ENCODE measurements at regions not wholly inside any gene's neighbourhood (a gene's known extent, or its start where the extent isn't known, plus 50 kb on each side); places are given as distances from the start of the nearest gene placed in this dataset.

GRCh38 chr9:14398473-14398872 is 84.5 kb upstream of the NFIB start (continued):
- TF ChIP-seq CTCF (conservative IDR thresholded peaks at IDR 0.05; ENCODE audit: low read depth in 2 of 2) (no peak), NANOG (IDR thresholded peaks at IDR 0.05; ENCODE audit: borderline replicate concordance) (no peak), ZNF114 (CRISPR knock-in tag; IDR thresholded peaks at IDR 0.05) (no peak), EZH2phosphoT487 (IDR thresholded peaks at IDR 0.05; ENCODE audit: unreplicated experiment) (no peak)

- Mint-ChIP-seq H3K36me3 (ENCODE audit: low read depth) (peaks cover 2% of the 10 kb centered on the region; the same call in 2 of the 3 replicates), H3K9me3 (peaks cover 9% of the 10 kb centered on the region; the same call in 2 of the 3 replicates), H3K27me3 (ENCODE audit: insufficient read depth, low read depth, poor library complexity) (no peaks in the 10 kb centered on the region), H3K4me3 (no peak overlapping the region), H3K4me1 (peaks cover 15% of the 10 kb centered on the region), H3K27ac (no peak overlapping the region)
- H3K4me2 ChIP-seq = no peak overlapping the region
- no peaks in the 10 kb centered on the region for H3K79me2 ChIP-seq (replicated peaks; ENCODE audit: insufficient read depth)
- no peaks in the 10 kb centered on the region for H4K20me1 ChIP-seq (replicated peaks; ENCODE audit: insufficient read depth)
- peaks cover 5% of the 10 kb centered on the region for H3K9me2 ChIP-seq (ENCODE audit: insufficient read depth)
- DNase-seq (ENCODE audit: low spot score) = no peak
- H3K27me3 ChIP-seq (ENCODE audit: insufficient read depth) = no peaks in the 10 kb centered on the region
- H3K4me3 ChIP-seq = no peak overlapping the region
- no peak overlapping the region for H2AFZ ChIP-seq
- TF ChIP-seq STAT1 (IDR thresholded peaks at IDR 0.05; ENCODE audit: unreplicated experiment) = no peak
- TF ChIP-seq EZH2 (IDR thresholded peaks at IDR 0.05; ENCODE audit: low read depth, unreplicated experiment) = no peak
- TF ChIP-seq ZNF114 (CRISPR knock-in tag; IDR thresholded peaks at IDR 0.05) = no peak
- no peaks in the 10 kb centered on the region for H3F3A ChIP-seq (replicated peaks; ENCODE audit: low read depth)
- ATAC-seq = no peak
- no peak overlapping the region for H3K27ac ChIP-seq (ENCODE audit: low read depth)
- no peaks in the 10 kb centered on the region for H3K36me3 ChIP-seq (ENCODE audit: insufficient read depth)
- H3K4me1 ChIP-seq (ENCODE audit: insufficient read depth) = peaks cover 4% of the 10 kb centered on the region; the same call in 1 of the 2 replicates
These were observed 82.2 kb upstream of the NFIB start for GRCh38 chr9:14396171-14396570.

- Histone ChIP-seq H2AFZ (peak overlapping the region; percentile 66; the same call in 1 of the 2 replicates), H4K20me1 (replicated peaks; ENCODE audit: insufficient read depth) (no peaks in the 10 kb centered on the region), H3K4me3 (no peak overlapping the region), H3K4me1 (ENCODE audit: insufficient read depth) (peaks cover 4% of the 10 kb centered on the region; the same call in 1 of the 2 replicates), H3K27ac (ENCODE audit: low read depth) (no peak overlapping the region), H3K27me3 (ENCODE audit: insufficient read depth) (no peaks in the 10 kb centered on the region), H3K79me2 (replicated peaks; ENCODE audit: insufficient read depth) (no peaks in the 10 kb centered on the region), H3K4me2 (no peak overlapping the region), H3K9me2 (ENCODE audit: insufficient read depth) (peaks cover 5% of the 10 kb centered on the region; the same call in 1 of the 2 replicates), H3F3A (replicated peaks; ENCODE audit: low read depth) (no peaks in the 10 kb centered on the region), H3K36me3 (ENCODE audit: insufficient read depth) (no peaks in the 10 kb centered on the region)
- no peak overlapping the region for H3K27ac Mint-ChIP-seq
- H3K9me3 Mint-ChIP-seq = peaks cover 9% of the 10 kb centered on the region; the same call in 2 of the 3 replicates
- peak; percentile 31; the same call in 1 of the 3 replicates for ATAC-seq
- no peak overlapping the region for H3K4me3 Mint-ChIP-seq
- DNase-seq (ENCODE audit: low spot score) = peak; percentile 19
- no peaks in the 10 kb centered on the region for H3K27me3 Mint-ChIP-seq (ENCODE audit: insufficient read depth, low read depth, poor library complexity)
- H3K4me1 Mint-ChIP-seq = peaks cover 11% of the 10 kb centered on the region
- peaks cover 2% of the 10 kb centered on the region; the same call in 2 of the 3 replicates for H3K36me3 Mint-ChIP-seq (ENCODE audit: low read depth)
- no peak for TF ChIP-seq ZNF331 (CRISPR knock-in tag; IDR thresholded peaks at IDR 0.05; ENCODE audit: low read depth)
- TF ChIP-seq STAT1 (IDR thresholded peaks at IDR 0.05; ENCODE audit: unreplicated experiment) = no peak
- no peak for TF ChIP-seq ZNF462 (CRISPR knock-in tag; IDR thresholded peaks at IDR 0.05)
- TF ChIP-seq EZH2 (IDR thresholded peaks at IDR 0.05; ENCODE audit: low read depth, unreplicated experiment) = no peak
- TF ChIP-seq ZNF114 (CRISPR knock-in tag; IDR thresholded peaks at IDR 0.05) = no peak
- no peak for TF ChIP-seq JUNB (IDR thresholded peaks at IDR 0.05; ENCODE audit: unreplicated experiment)
- TF ChIP-seq ETS1 (IDR thresholded peaks at IDR 0.05) = no peak
These were observed 81.6 kb upstream of the NFIB start for GRCh38 chr9:14395317-14396082.
